Stimulated activated CD8-positive, alpha-beta memory T cell treated with anti-CD3 and anti-CD28 coated beads, Interleukin-15, amount 100 ng/mL, for 1 hour (primary cell): ENCODE measurements at regions not wholly inside any gene's neighbourhood (a gene's known extent, or its start where the extent isn't known, plus 50 kb on each side); places are given as distances from the start of the nearest gene placed in this dataset.
"Not testable (repeated sequence)": the region's sequence is repeated elsewhere in the genome, so short reads cannot be mapped to it uniquely, and the experiment has no call there.

Source experiments
- DNase-seq: peaks from one replicate; pipeline ENCODE4 v3.0.0-alpha.2; 2020; ENCODE audit warnings: low read depth

DNA sequence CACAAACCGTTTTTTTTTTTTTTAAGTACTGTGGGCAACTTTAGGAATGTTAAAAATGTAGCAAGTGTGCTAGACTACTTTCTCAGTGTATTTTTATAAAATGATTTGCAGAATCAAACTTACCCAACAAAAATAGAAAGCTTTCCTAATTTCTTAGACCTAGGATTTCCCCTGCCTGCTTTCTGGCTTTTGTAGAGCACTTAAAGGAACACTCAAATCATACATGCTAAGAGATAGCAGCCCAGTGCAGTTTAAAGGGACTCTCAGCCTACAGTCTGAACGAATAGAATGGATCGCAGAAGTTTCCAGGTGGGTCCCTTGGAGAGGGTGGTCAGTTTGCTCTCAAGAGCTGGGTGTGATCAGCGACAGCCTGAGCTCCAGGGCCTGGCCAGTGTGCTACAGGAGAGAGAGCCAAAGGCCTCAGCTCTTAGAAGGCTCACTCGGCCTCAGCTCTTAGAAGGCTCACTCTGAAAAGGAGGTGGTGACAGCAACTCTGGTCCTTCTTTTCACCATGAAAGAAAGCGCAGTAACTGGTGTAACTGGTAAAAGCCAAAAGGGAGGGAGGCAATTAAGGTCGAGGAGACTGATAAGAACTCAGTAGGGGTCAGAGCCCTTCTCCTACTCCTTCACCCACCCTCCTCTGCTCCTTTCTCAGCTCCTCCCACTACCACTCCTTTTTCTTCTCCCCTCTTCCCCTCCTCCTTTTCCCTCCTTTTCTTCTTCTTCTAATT lies 142.4 kb downstream of the ZFP64 start:
- DNase-seq = no peak

DNA sequence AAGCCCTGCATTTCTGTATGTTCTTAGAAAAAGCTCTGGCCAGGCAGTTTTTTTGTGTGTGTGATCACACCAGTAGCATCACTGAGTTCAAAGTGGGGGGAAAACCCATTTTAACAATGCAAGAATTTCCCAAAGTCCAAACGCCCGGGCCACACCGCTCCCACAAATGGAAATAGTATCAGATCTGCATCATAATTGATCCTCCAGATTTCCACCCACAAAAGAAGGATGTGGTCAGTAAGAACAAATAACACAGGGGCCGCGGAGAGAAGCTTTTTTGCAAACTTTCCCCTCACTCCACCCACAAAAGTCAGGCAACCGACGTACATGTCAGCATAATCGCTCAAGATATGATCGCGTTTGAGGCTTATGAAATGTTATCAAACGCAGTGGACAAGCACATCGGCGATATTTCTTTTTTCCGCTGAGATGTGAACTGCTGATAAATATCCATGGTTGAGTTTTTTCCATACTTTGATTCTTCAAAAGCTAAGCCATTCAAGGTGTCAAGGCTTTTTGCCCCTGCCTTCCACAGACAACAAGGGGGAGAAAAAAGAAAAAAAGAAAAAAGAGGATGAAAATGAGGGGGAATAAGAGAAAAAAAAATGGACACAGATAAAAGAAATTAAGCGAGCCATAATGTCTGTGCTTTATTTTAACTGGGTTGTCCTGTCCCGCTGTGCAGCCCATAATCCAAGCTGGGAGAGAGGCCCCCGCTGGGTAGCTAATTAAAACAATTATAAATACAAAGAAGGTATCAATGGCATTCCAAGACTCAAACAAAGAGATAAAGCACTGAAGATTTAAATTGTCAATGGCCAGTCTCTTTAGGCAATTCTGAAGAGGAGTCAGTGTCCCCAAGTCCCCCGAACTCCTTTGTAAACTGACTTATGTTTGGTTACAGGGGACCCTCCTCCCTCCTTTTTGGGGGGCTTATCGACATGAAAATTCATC lies 143.5 kb downstream of the ZFP64 start:
- no peak for DNase-seq

DNA sequence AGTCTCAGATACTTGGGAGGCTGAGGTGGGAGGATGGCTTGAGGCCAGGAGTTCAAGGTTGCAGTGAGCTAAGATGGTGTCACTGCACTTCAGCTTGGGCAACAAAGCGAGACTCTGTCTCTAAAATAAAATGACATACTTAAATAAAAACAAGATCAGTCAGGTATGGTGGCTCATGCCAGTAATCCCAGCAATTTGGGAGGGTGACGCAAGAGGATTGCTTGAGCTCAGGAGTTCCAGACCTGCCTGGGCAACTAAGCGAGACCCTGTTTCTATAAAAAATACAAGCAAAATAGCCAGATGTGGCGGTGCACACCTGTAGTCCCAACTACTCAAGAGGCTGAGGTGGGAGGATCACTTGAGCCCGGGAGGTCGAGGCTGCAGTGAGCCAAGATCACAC lies 149.6 kb downstream of the ZFP64 start:
- no peak for DNase-seq

DNA sequence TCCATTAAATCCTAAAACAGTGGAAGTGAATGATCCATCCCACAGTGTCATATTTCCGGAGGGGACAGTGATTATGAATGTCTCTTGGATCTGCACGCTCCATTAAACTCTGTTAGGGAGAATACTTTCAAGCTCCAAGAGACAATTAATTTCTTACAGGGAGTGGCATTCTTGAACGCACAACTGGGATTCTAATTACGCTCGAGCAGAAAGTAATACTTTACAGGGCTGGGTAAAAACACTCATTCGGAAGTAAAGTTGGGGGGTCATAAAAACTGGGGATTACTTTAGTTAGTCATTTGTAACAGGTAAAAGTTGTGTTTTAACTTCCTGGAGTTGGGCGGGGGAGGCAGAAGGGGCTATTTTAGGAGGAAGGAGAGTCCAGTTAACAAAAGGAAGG lies 151.8 kb downstream of the ZFP64 start:
- no peak for DNase-seq

DNA sequence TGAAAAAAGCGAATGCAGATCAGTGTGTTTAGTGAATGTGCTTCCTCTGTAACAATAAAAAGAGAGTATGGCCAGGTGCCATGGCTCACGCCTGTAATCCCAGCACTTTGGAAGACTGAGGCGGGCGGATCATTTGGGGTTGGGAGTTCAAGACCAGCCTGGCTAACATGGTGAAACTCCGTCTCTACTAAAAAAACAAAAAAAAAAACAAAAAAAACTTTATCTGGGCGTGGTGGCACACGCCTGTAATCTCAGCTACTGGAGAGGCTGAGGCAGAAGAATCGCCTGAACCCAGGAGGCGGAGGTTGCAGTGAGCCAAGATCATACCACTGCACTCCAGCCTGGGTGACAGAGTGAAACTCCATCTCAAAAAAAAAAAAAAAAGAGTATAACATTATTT lies 152.9 kb downstream of the ZFP64 start:
- DNase-seq = not testable (repeated sequence)

DNA sequence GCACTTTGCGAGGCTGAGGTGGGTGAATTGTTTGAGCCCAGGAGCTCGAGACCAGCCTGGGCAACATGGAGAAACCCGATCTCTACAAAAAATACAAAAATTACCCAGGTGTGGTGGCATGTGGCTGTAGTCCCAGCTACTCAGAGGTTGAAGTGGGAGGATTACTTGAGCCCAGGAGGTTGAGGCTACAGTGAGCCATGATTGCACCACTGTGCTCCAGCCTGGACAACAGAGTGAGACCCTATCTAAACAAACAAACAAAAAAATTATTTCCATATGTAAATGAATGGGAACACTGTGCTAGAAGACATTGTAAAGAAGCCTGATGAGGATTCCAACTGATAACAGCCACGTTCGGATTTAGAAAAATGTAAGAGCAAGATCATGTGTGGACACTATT lies 154.2 kb downstream of the ZFP64 start:
- no peak for DNase-seq

DNA sequence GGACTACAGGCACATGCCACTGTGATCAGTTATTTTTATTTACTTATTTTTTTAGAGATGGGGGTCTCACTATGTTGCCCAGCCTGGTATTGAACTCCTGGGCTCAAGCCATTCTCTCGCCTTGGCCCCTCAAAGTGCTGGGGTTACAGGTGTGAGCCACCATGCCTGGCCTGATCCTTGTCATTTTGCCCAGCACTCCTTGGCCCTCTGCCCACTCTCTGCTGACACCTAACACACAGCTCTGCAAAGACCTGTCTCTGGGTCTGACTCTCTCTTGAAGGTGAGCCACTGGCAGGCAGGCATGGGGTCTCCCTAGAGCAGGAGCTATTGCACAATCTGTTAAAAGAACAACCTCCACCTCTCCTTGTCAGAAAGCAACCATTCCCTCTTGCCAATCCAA lies 155.6 kb downstream of the ZFP64 start:
- no peak for DNase-seq

DNA sequence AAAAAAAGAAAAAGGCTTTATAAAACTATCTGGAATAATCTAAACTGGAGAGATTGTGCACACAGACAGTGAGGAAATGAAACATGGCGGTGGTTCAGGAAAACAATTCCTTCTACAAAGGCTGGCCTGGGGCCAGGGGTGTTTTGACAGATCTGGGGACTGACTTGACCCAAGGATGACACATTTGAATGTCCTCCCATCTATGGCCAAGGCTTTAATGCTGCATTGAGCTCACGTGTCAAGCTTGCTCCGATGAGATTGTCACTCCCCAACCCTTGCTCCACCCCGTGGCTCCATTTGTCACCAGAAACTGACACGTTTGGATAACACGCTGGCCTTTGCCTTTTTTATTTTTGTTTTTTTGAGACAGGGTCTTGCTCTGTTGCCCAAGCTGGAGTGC lies 156.1 kb downstream of the ZFP64 start:
- no peak for DNase-seq

DNA sequence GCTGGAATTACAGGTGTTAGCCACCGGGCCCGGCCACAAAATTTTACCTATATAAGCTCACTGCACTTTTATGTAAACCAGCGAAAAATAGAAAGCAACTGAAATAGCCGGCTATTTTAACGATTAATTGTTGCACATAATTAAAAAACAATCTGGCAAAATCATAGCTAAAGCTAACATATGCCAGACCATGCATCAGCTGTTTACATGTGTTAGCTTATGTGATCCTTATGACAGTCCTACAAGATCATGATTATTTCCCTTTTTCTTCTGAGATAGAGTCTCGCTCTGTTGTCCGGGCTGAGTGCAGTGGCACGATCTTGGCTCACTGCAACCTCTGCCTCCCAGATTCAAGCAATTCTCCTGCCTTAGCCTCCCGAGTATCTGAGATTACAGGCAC lies 157.0 kb downstream of the ZFP64 start:
- no peak for DNase-seq

DNA sequence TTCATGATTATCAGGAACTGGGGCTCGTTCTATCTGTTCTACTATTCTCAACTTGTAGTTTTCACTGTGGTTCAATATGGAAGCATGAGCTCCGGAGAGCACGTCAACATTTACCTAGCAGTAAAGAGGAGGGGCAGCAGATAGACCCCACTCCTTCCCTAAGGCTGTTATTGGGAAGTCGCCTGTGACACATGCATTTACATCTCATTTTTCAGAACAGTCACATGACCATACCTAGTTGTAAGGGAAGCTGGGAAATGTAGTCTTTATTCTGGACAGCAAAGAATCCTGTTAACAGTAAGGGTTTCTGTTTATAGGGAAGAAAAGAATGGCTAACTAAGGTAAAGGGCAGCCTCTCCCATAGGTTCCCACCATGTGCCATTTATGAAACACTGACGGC lies 158.3 kb downstream of the ZFP64 start:
- no peak for DNase-seq

DNA sequence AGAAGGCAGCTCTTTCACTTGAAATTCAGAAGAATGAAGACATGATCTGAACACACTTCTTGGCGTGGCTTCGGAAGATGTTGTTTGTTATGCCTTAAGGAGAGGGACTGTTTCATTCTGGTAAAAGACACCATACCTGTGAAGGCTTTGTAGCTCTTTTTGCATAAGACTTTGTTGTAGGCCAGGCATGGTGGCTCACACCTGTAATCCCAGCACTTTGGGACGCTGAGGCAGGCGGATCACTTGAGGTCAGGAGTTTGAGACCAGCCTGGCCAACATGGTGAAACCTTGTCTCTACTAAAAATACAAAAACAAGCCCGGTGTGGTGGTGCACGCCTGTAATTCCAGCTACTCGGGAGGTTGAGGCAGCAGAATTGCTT lies 159.3 kb downstream of the ZFP64 start:
- DNase-seq = not testable (repeated sequence)

DNA sequence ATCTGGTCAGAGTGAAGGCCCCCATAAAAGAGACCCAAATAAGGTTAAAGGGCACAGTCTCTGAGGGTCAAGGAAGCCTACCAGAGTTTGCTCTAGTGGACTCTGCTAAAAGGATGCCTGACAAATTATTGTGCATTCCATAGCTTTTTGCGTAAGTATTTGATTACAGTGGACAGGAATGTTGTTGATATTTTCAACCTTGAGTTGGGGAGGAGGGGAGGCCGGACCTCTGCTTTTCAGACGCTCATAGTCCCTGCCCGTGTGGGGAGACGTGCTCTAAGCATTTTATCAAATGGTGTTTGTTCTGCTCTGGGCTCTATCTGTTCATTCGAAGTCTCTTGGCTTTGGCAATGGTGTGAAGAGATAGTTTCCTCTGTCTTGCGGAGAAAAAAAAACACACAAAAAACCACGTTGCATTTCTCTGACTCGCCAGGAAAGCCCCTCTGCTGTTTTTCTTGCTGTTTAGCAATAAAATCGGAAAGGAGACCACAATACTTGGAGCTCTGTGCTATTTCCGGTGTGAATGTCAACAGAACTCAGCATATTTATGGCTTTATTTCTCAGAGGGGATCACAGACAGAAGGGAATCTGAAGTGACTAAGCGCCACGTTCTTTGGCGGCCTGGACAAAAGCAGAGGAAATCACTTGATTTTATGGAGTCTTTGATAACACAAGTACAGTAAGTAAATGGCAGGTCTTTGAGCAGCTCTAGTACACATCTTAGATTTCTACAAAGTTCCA lies 159.8 kb downstream of the ZFP64 start:
- no peak for DNase-seq

DNA sequence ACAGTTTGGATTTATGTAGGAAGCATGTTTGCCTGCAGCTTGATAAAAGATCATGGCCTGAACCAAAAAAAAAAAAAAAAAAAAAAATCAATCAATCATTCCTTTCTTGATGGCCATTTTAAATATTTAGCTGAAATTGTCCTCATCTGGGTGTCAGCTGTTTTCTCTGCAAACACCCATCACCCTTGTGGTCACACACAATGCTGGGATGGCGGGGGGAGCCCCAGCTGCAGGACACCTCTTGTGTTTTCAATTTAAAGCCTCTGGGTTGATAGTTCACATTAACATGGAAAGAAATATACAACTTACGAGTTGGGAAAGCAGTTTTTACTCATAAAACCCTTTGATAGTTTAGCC lies 160.4 kb downstream of the ZFP64 start:
- DNase-seq = no peak

DNA sequence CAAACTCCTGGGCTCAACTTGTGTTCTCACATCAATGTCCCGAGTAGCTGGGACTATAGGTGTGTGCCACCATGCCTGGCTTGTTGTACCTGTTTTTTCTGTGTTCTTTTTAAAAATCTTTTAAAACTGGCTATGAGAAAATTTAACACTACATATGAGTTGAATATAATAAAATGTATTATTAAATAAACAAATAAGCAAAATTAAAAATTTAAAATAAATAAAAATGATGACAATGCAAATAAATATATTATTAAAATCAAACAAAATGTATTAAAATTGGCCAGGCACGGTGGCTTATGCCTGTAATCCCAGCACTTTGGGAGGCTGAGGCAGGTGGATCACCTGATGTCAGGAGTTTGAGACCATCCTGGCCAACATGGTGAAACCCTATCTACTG lies 162.4 kb downstream of the ZFP64 start:
- not testable (repeated sequence) for DNase-seq

DNA sequence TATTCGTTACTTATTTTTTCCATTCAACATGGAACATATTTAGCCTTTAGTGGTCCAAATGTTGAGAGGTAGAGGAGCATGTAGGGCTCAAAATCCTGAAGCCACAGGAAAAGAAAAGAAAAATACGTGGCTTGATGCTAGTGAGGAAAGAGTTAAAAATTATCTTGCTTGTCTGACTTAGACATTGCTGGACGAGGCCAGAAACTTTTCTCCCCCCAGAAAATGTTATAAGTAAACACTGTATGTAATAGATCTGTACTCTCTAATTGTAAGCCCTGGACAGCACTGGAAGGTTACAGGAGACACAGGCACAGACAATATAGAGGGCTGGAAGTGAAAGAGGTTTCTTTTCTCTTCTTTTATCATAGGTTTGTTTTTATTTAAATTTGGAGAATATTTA lies 165.6 kb downstream of the ZFP64 start:
- DNase-seq = no peak

DNA sequence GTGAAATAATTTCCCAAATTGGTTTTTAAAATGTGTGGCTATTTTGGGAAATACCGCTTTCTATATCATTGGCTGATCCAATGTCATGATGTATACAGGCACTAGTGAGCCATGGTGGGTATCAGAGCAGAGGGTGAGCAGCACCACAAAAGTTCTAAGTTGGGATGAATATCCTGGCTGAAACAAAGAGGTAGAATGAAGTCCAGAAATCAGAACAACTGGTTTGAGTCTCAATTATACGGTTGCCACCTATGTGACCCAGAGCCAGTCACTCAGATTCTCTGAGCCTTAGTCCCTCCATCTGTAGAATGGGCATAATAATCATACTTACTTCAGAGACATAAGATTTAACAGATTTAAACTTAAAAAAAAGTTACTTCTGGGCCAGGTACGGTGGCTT lies 172.3 kb downstream of the ZFP64 start:
- DNase-seq = no peak

DNA sequence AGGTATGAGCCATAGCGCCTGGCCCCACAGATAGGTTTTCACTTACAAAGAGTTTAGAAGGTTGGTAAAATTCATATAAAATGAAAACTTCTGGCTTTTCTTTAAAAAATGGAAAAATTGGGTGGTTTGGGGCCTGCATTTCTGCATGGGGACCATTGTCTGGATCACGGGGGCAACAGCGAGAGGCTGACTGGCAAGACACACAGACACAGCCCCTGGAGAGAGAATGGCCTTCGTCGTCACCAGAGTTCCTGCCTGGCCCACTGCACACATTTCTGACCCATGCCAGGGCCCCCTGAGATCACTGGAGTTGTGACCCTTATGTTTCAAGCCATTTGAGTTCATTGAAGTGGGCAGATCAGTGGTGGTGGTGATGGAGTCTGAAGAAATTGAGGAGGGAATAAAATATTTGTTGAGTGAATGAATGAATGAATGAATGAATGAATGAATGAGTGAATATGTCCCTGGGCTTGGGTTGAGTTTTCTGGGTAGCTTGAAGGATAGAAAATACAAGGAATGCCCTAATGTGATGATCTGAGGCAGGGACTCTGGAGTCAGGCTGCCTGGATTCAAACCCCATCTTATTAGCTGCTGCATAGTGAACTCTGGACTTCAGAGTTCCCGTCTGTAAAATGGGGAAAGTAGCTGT lies 173.8 kb downstream of the ZFP64 start:
- no peak for DNase-seq

DNA sequence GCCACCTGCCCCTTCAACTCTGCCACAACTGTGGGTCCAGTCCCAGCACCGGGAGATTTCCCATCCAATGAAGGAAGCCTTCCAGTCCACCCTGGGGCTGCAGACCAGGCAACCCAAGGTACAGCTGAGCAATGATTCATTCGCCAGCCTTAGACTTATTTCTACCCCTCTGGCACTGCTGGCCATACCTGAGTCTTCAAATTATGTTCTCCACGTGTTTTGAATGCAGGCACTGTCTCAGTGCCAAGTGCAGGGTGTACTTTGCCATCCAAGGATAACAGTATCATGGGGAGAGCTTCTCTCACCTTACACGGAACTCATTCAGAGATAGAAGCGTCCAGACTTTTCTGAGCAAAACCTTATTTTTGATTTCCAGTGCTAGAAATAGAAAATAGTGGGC lies 175.6 kb downstream of the ZFP64 start:
- DNase-seq = no peak

DNA sequence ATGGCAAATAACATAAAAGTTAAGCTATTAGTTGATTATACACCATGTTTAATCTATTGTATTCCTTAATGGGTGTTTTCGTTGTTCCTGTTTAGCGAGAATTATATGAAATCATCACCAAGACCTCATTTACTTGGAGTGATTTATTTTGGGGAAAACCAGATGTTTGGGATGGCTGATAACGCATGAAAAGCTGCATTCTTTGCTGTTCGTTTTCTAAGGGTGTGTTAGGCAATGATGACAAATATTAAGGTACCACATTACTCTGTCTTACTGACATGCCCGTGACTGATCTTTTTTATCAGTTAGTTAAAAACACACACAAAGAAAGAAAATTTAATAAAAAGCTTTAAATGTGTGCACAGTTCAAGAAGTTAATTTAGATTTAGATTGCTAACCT lies 176.4 kb downstream of the ZFP64 start:
- DNase-seq = no peak

DNA sequence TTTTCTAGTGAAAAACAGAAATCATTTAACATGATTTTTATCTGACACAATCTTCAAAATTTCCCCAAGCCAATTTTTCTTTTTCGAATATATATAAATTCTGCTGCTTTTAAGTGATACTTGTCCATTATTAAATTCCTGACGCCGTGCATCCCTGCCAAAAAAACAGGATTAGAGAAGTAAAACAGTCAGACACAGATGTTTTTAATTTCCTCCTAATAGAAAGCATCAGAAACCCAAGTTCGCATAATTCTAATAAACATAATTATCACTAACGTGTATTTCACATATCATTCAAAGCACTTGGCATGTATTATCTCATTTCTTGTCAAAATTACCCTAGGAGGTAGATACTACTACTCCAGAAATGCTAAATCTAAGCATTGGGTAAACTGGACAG lies 179.5 kb downstream of the ZFP64 start:
- no peak for DNase-seq

DNA sequence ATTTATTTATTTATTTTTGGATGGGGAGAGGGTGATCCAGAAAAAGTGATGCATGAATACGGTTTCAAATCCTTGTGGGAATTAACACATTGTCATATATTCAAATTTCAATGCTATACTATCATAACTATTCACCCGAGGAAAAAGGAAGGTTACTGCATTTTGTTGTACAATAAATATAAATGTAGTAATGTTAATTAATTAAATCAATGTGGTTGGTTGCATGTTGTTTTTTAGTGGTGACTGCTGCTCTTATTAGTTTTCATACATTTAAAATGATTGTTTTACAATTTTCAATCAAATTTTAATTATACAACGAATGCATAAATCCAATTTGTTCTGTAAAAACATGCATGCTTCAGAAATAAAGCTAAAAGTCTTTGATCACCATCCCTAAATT lies 180.5 kb downstream of the ZFP64 start:
- no peak for DNase-seq

DNA sequence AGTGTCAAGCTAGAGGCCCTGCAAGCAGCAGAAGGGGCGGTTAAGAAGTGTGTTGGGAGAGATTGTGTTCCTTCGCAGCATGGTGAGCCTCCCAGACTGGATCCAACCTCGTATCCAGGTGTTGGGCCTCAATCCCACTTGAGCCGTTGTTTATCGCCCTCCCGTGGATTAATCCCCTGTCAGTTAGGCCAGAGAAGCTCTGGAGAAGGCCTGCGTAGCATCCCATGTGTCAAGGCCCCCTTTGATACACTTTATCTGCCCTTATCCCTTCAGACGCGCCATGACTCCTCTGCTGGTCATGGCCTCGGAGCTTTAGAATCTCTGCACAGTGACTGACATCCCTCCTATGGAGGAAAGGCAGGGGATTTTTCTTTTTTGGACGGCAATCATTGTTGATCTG lies 181.0 kb downstream of the ZFP64 start:
- no peak for DNase-seq
